ENCODE measurements at regions not wholly inside any gene's neighbourhood (a gene's known extent, or its start where the extent isn't known, plus 50 kb on each side); places are given as distances from the start of the nearest gene placed in this dataset.

- H3K4me3 Mint-ChIP-seq = no peak overlapping the region
- Histone ChIP-seq H3K4me1 (ENCODE audit: control insufficient read depth, insufficient read depth, low read length) (no peaks in the 10 kb centered on the region), H3K27ac (ENCODE audit: low read length) (no peak overlapping the region), H3K9me3 (ENCODE audit: control insufficient read depth, insufficient read depth, low read length) (no peaks in the 10 kb centered on the region), H3K4me3 (ENCODE audit: low read length) (no peak overlapping the region), H3K27me3 (ENCODE audit: control insufficient read depth, insufficient read depth, low read length) (no peaks in the 10 kb centered on the region), H3K36me3 (ENCODE audit: control insufficient read depth, insufficient read depth, low read length) (no peaks in the 10 kb centered on the region)
- 94% methylated on average over 1 of the region's 1 CpG for WGBS (ENCODE audit: insufficient coverage)
- intact Hi-C loops (cut with micrococcal nuclease) = no loop called here
- no peaks in the 10 kb centered on the region for H3K36me3 Mint-ChIP-seq
- H3K4me1 Mint-ChIP-seq = no peaks in the 10 kb centered on the region
- TF ChIP-seq CTCF (IDR thresholded peaks at IDR 0.05) = no peak
- ATAC-seq (no peak), DNase-seq (no peak)
- H3K9me3 Mint-ChIP-seq = peaks cover 4 to 15% of the 10 kb centered on the region in 2 donors
- H3K27me3 Mint-ChIP-seq (ENCODE audit: low read depth in 2 of 2) = no peaks in the 10 kb centered on the region
- no peak overlapping the region for H3K27ac Mint-ChIP-seq
Observed at GRCh38 chr4:137129845-137130244, 402.4 kb downstream of the PCDH18 start.

GRCh38 chr4:137129441-137129840 is 402.9 kb downstream of the PCDH18 start:
- Mint-ChIP-seq H3K4me1 (no peaks in the 10 kb centered on the region), H3K36me3 (no peaks in the 10 kb centered on the region), H3K9me3 (peaks cover 4 to 15% of the 10 kb centered on the region in 2 donors), H3K4me3 (no peak overlapping the region), H3K27me3 (ENCODE audit: low read depth in 2 of 2) (no peaks in the 10 kb centered on the region), H3K27ac (no peak overlapping the region)
- no peak for ATAC-seq
- 90% methylated on average over 2 of the region's 3 CpGs for WGBS (ENCODE audit: insufficient coverage)
- Histone ChIP-seq H3K9me3 (ENCODE audit: control insufficient read depth, insufficient read depth, low read length) (no peaks in the 10 kb centered on the region), H3K27me3 (ENCODE audit: control insufficient read depth, insufficient read depth, low read length) (no peaks in the 10 kb centered on the region), H3K27ac (ENCODE audit: low read length) (no peak overlapping the region), H3K36me3 (ENCODE audit: control insufficient read depth, insufficient read depth, low read length) (no peaks in the 10 kb centered on the region), H3K4me3 (ENCODE audit: low read length) (no peak overlapping the region), H3K4me1 (ENCODE audit: control insufficient read depth, insufficient read depth, low read length) (no peaks in the 10 kb centered on the region)
- DNase-seq = no peak
- TF ChIP-seq CTCF (IDR thresholded peaks at IDR 0.05) = no peak
- intact Hi-C loops (cut with micrococcal nuclease) = no loop called here

- H3K36me3 ChIP-seq (ENCODE audit: control insufficient read depth, insufficient read depth, low read length) = no peaks in the 10 kb centered on the region
- intact Hi-C loops (cut with micrococcal nuclease) = no loop called here
- WGBS (ENCODE audit: insufficient coverage) = 74% methylated on average over 3 of the region's 3 CpGs
- no peaks in the 10 kb centered on the region for H3K4me1 ChIP-seq (ENCODE audit: control insufficient read depth, insufficient read depth, low read length)
- no peak for TF ChIP-seq CTCF (IDR thresholded peaks at IDR 0.05)
- Mint-ChIP-seq H3K36me3 (no peaks in the 10 kb centered on the region), H3K4me3 (no peak overlapping the region), H3K9me3 (peaks cover 6 to 12% of the 10 kb centered on the region in 2 donors), H3K27ac (no peak overlapping the region), H3K4me1 (no peaks in the 10 kb centered on the region), H3K27me3 (ENCODE audit: low read depth in 2 of 2) (no peaks in the 10 kb centered on the region)
- no peak for ATAC-seq
- H3K27me3 ChIP-seq (ENCODE audit: control insufficient read depth, insufficient read depth, low read length) = no peaks in the 10 kb centered on the region
- H3K9me3 ChIP-seq (ENCODE audit: control insufficient read depth, insufficient read depth, low read length) = no peaks in the 10 kb centered on the region
- H3K27ac ChIP-seq (ENCODE audit: low read length) = no peak overlapping the region
- no peak for DNase-seq
- no peak overlapping the region for H3K4me3 ChIP-seq (ENCODE audit: low read length)
Observed at GRCh38 chr4:137125011-137125410, 407.3 kb downstream of the PCDH18 start.

- Mint-ChIP-seq H3K27ac (no peak overlapping the region), H3K27me3 (ENCODE audit: low read depth in 2 of 2) (no peaks in the 10 kb centered on the region), H3K9me3 (peaks cover 4 to 6% of the 10 kb centered on the region in 2 donors), H3K4me3 (no peak overlapping the region), H3K4me1 (no peaks in the 10 kb centered on the region), H3K36me3 (no peaks in the 10 kb centered on the region)
- TF ChIP-seq CTCF (IDR thresholded peaks at IDR 0.05) = no peak
- intact Hi-C loops (cut with micrococcal nuclease) = no loop called here
- H3K4me1 ChIP-seq (ENCODE audit: control insufficient read depth, insufficient read depth, low read length) = no peaks in the 10 kb centered on the region
- no peaks in the 10 kb centered on the region for H3K27me3 ChIP-seq (ENCODE audit: control insufficient read depth, insufficient read depth, low read length)
- H3K36me3 ChIP-seq (ENCODE audit: control insufficient read depth, insufficient read depth, low read length) = no peaks in the 10 kb centered on the region
- 73% methylated on average over 3 of the region's 5 CpGs for WGBS (ENCODE audit: insufficient coverage)
- H3K4me3 ChIP-seq (ENCODE audit: low read length) = no peak overlapping the region
- H3K27ac ChIP-seq (ENCODE audit: low read length) = no peak overlapping the region
- no peak for DNase-seq
- ATAC-seq = no peak
- no peaks in the 10 kb centered on the region for H3K9me3 ChIP-seq (ENCODE audit: control insufficient read depth, insufficient read depth, low read length)
Observed at GRCh38 chr4:137124278-137124932, 407.9 kb downstream of the PCDH18 start.

All from natural killer cell (primary cell).